HTR-8/SVneo (cell line): ENCODE measurements at regions not wholly inside any gene's neighbourhood (a gene's known extent, or its start where the extent isn't known, plus 50 kb on each side); places are given as distances from the start of the nearest gene placed in this dataset.

ENCODE experiments used
- DNase-seq: peaks from one replicate; pipeline ENCODE4 v3.0.0; 2011; ENCODE audit warnings: low spot score, mixed read lengths; ENCODE audit not compliant: insufficient read length
- FAIRE-seq: peaks from 2 replicates; lab custom pipeline; 2011; peaks lifted over from hg19 to GRCh38; lab: Jason Lieb, UNC

DNA sequence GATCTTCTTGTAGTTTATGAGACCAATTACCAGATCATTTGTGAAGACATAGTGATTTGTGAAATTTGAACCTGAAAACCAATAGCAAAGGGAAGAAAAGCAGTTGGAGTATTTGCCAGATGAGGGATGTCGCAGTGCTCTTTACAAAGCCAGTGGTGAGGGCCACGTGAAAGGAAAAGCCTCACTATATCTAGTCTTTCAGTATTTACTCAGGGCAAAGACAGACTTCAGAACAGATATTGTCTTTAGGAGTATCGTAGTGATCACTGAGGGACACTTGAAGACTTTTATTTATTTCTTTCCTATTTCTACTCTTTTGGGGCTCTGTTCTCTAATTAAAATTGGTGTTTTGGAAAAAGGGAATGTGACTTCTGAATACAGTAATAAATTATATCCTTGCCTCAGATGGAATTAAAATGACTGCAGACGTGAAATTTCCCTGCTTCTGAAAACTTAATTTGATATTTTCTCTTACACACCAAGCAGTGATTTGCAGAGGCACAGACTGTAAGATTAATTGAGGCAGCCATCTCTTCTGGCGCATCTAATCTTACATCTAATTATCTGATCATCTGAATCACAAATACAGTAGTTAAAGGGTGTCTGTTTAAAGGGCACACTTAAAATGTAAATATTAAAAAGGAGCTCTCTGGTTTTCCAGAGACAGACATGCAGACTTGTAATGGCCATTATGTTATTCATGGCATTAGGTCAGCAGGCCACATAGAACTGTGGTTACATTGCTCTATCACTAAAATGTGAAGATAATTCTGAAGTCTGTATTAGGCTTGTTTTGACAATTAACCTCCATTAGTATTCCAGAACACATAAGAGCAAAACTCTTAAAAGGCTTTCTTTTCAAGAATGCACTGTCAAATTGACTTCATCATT lies 193.0 kb upstream of the GOLIM4 start:
- DNase-seq: no peak
- FAIRE-seq: no peak

- no peak for FAIRE-seq
- DNase-seq: no peak
Measured at GRCh38 chr3:168285506-168285905, 189.8 kb upstream of the GOLIM4 start.

DNA sequence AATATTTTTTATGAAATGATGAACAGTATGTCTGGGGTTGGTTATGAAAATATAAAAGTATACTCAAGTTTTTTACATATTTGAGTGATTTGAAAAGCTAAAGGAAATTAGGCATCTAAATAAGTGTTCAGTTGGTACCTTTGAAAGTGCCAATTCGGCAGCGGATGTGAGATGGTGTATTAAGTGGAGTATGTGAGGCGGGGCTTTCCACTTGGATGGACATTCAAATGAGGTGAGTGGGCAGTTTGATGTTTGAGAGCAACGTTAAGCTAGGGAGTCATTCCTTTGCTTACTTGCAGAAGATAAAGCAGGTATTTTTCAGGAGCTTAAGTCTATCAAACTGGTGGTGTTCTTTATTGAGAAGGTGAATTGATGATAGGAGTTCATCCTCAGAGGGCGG lies 189.0 kb upstream of the GOLIM4 start:
- FAIRE-seq: no peak
- no peak for DNase-seq

- no peak for DNase-seq
- no peak for FAIRE-seq
Measured at GRCh38 chr3:168275662-168276061, 179.9 kb upstream of the GOLIM4 start.

DNA sequence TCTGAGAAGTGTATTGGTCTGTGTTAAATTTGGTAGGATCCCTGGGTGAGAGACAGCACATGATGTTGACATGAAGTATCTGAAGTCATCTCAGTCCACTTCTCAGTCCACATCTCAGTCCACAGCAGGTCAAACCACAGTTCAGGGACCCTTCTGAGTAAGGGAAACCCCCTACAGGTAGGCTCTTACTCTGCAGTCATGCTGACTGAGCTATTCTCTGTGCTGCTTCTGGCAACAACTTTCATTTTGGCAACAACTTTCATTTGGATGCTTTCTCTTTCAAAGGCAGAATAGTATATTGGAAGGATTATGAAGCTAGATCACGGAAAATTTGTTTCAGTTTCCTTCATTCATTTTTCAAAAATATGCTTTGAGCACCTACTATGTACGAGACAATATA lies 178.2 kb upstream of the GOLIM4 start:
- DNase-seq: no peak
- FAIRE-seq: no peak

DNA sequence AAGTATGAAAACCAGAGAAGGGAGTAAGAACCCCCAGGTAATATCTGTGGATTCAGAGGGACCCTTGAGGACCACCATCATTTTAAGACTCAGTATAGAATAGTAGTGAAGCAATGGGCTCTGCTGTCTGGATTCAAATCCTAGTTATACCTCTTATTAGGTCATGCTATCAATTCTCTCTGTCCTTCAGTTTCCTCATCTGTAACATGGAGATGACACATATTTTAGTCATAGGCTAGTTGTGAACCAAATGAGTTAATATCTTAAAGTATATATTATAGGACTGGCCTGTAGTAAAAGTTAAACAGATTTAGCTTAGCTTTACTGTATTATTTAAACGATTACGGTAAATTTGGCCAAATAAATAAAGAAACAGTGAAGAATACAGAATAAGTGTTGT lies 177.3 kb upstream of the GOLIM4 start:
- FAIRE-seq (no peak), DNase-seq (no peak)

GRCh38 chr3:168272343-168272985 lies 176.7 kb upstream of the GOLIM4 start:
- DNase-seq: no peak
- FAIRE-seq: no peak

- FAIRE-seq (no peak), DNase-seq (no peak)
Measured at GRCh38 chr3:168271932-168272331, 176.2 kb upstream of the GOLIM4 start.

DNA sequence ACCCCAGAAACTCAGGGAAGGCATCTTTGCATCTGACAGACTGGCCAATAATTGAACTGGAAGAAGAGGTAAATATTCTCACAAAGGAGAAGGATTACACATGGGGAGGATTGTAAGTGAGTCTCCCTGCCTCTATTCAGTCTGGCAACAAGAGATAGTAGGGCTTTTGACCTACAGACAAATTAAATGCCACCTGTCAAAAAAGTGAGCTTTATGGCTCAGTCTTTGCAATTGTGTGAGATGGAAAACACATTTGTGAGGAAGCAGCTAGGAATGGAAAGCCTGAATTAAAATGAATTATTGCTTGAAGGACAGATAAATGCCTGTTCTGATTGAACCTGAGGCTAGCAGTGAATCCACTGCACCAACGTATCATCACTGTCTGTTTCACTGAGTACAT lies 173.3 kb upstream of the GOLIM4 start:
- DNase-seq (no peak), FAIRE-seq (no peak)

DNA sequence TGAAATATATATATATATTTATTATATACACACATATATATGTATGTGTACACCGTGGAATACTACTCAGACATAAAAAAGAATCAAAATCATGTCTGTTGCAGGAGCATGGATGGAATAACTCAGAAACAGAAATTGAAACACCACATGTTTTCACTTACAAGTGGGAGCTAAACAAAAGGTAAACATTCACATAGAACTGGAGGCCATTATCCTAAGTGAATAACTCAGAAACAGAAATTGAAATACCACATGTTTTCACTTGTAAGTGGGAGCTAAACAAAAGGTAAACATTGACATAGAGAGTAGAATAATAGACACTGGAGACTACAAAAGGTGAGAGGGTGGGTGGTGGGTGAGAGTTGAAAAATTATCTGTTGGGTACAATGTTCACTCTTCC lies 171.5 kb upstream of the GOLIM4 start:
- DNase-seq (no peak), FAIRE-seq (no peak)

GRCh38 chr3:168266335-168266734 lies 170.6 kb upstream of the GOLIM4 start:
- no peak for DNase-seq
- FAIRE-seq: no peak

DNA sequence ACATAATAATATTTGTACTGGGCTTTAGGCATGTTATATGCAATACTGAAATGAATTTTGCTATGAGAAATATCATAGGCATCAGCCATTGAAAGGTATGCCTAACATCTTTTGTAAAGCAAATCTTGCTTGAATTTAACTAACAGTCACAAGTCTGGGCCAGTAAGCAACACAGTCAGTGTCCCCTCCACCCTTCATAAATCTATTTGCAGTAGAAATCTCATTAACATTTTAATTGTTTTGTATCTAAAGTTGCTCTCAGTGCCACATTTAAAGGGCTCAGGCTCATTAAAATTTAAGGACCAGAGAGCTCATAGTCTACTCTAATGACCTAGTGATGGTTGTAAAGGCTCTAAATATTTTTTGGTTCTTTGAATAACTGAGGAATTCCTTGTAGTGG lies 167.2 kb upstream of the GOLIM4 start:
- no peak for FAIRE-seq
- no peak for DNase-seq

DNA sequence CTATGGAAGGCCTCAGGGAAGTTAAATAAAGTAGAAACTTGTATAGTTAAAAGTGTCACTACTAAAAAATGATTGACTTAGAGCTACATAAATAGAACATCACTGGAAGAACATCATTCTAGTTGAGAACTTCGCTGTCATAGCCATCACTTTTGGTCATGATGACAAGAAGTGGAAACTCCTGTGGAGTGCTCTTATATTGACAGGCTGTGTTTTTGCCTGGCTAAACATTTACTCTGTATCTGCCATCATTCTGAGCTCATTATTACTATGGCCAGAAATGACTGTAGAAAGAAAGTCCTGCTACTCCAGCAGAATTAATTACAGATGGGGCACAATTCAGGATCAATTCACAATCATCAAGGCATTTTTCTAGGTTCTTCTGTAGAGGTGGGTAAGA lies 165.1 kb upstream of the GOLIM4 start:
- no peak for DNase-seq
- FAIRE-seq: no peak

- FAIRE-seq (no peak), DNase-seq (no peak)
Measured at GRCh38 chr3:168251371-168251770, 155.6 kb upstream of the GOLIM4 start.

GRCh38 chr3:168250415-168250861 lies 154.7 kb upstream of the GOLIM4 start:
- peak; percentile 5 for DNase-seq
- no peak for FAIRE-seq

DNA sequence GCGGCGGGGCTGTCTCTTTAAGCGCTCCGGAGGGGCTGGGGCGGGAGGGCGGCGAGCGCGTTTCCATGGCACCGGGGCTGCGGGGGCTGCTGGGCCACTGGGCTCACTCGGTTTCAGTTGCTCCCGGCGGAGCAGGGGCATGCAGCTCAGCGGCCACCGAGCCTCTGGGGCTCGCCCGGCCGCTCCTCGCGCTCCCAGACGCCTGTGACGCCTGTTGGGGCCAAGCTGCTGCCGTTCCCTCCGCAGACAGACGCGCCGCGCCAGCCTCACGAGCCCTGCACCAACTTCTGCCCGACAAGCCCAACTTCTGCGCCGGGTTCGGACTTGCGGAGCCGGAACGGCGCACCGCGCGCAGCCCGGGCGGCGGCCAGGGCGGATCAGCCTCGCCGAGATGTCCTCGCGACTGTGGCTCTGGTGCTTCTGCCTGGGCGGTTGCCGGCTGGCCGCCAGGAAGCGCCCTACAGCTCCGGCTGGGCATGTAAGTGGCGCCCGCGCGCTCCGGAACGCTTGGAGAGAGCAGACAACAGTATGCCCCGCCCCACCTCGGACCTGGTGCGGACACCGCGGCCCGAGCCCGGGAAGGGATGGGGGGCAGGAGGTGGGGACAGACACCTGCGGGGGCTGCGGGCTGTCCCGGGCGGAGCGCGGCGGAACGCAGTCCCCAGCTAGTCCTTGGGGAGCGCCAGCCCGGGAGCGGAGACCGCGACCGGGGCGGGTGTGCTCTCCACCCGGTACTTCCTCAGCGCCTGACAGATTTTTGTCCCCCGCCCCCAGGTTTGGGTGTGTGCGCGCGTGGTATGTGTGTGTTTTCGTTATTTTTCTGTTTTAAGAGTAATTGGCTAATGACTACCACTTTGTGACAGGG lies 154.1 kb upstream of the GOLIM4 start:
- FAIRE-seq: peak; percentile 40
- peak; percentile 57 for DNase-seq

GRCh38 chr3:168249205-168249549 lies 153.5 kb upstream of the GOLIM4 start:
- FAIRE-seq (no peak), DNase-seq (peak; percentile 8)

GRCh38 chr3:168248383-168249204 lies 152.9 kb upstream of the GOLIM4 start:
- DNase-seq (peak; percentile 21), FAIRE-seq (no peak)

GRCh38 chr3:168241156-168241555 lies 145.4 kb upstream of the GOLIM4 start:
- DNase-seq (no peak), FAIRE-seq (no peak)

- FAIRE-seq (no peak), DNase-seq (no peak)
Measured at GRCh38 chr3:168239287-168239686, 143.6 kb upstream of the GOLIM4 start.
